ENCODE measurements at regions not wholly inside any gene's neighbourhood (a gene's known extent, or its start where the extent isn't known, plus 50 kb on each side); places are given as distances from the start of the nearest gene placed in this dataset.
A peak's percentile ranks its signal among the peaks of the same experiment; 100 is the strongest.

- no peaks in the 10 kb centered on the region for H3K9me3 ChIP-seq
- intact Hi-C loops (cut with DNase I) = no loop called here
- TF ChIP-seq CTCF (IDR thresholded peaks at IDR 0.05) (no peak), POLR2A (IDR thresholded peaks at IDR 0.05) (no peak)
- H3K4me3 ChIP-seq = no peak overlapping the region
- no peak overlapping the region for H3K27ac ChIP-seq
- no peaks in the 10 kb centered on the region for H3K36me3 ChIP-seq
- ATAC-seq (no peak), DNase-seq (peak in 1 of 3 donors; percentile 40)
- no peaks in the 10 kb centered on the region for H3K27me3 ChIP-seq
- WGBS (ENCODE audit: insufficient coverage, low coverage, low lambda C conversion rate, missing lambda C conversion rate) = no CpG with 5 or more reads among the region's 20 CpGs
- no peaks in the 10 kb centered on the region for H3K4me1 ChIP-seq
These were observed 143.7 kb downstream of the DNAJB6 start for GRCh38 chr7:157480371-157481050.

- Histone ChIP-seq H3K27me3 (no peaks in the 10 kb centered on the region), H3K36me3 (no peaks in the 10 kb centered on the region), H3K4me3 (no peak overlapping the region), H3K4me1 (no peaks in the 10 kb centered on the region), H3K9me3 (no peaks in the 10 kb centered on the region), H3K27ac (no peak overlapping the region)
- DNase-seq (no peak), ATAC-seq (no peak)
- no peak for TF ChIP-seq POLR2A (IDR thresholded peaks at IDR 0.05)
- intact Hi-C loops (cut with DNase I) = no loop called here
- 83% methylated on average over 5 of the region's 6 CpGs for WGBS (ENCODE audit: insufficient coverage, low coverage, low lambda C conversion rate, missing lambda C conversion rate)
These were observed 144.6 kb downstream of the DNAJB6 start for GRCh38 chr7:157481389-157481788.

- WGBS (ENCODE audit: insufficient coverage, low coverage, low lambda C conversion rate, missing lambda C conversion rate) = 88% methylated on average over 8 of the region's 8 CpGs
- no peak overlapping the region for H3K4me3 ChIP-seq
- DNase-seq (peak in 1 of 3 donors; percentile 20), ATAC-seq (no peak)
- no peaks in the 10 kb centered on the region for H3K36me3 ChIP-seq
- no peaks in the 10 kb centered on the region for H3K27me3 ChIP-seq
- no peak overlapping the region for H3K27ac ChIP-seq
- no peaks in the 10 kb centered on the region for H3K9me3 ChIP-seq
- intact Hi-C loops (cut with DNase I) = no loop called here
- no peaks in the 10 kb centered on the region for H3K4me1 ChIP-seq
- no peak for TF ChIP-seq POLR2A (IDR thresholded peaks at IDR 0.05)
- TF ChIP-seq CTCF (IDR thresholded peaks at IDR 0.05) = no peak
These were observed 145.2 kb downstream of the DNAJB6 start for GRCh38 chr7:157482025-157482424.

- ATAC-seq (no peak), DNase-seq (peak in 1 of 3 donors; percentile 25)
- Histone ChIP-seq H3K27ac (no peak overlapping the region), H3K4me1 (no peaks in the 10 kb centered on the region), H3K36me3 (no peaks in the 10 kb centered on the region), H3K9me3 (no peaks in the 10 kb centered on the region), H3K4me3 (no peak overlapping the region), H3K27me3 (no peaks in the 10 kb centered on the region)
- intact Hi-C loops (cut with DNase I) = no loop called here
- no peak for TF ChIP-seq POLR2A (IDR thresholded peaks at IDR 0.05)
- TF ChIP-seq CTCF (IDR thresholded peaks at IDR 0.05) = no peak
- WGBS (ENCODE audit: insufficient coverage, low coverage, low lambda C conversion rate, missing lambda C conversion rate) = 49% methylated on average over 7 of the region's 7 CpGs
These were observed 145.8 kb downstream of the DNAJB6 start for GRCh38 chr7:157482517-157483087.

GRCh38 chr7:157483515-157483914, 146.7 kb downstream of the DNAJB6 start:
- intact Hi-C loops (cut with DNase I) = no loop called here
- ATAC-seq (peak in 1 of 4 donors; percentile 22), DNase-seq (peak in 1 of 3 donors; percentile 42)
- no peaks in the 10 kb centered on the region for H3K27me3 ChIP-seq
- no peaks in the 10 kb centered on the region for H3K4me1 ChIP-seq
- no peaks in the 10 kb centered on the region for H3K36me3 ChIP-seq
- no peak overlapping the region for H3K4me3 ChIP-seq
- 82% methylated on average over 11 of the region's 27 CpGs for WGBS (ENCODE audit: insufficient coverage, low coverage, low lambda C conversion rate, missing lambda C conversion rate)
- TF ChIP-seq CTCF (IDR thresholded peaks at IDR 0.05) (no peak), POLR2A (IDR thresholded peaks at IDR 0.05) (no peak)
- no peak overlapping the region for H3K27ac ChIP-seq
- H3K9me3 ChIP-seq = no peaks in the 10 kb centered on the region
